ENCODE measurements at regions not wholly inside any gene's neighbourhood (a gene's known extent, or its start where the extent isn't known, plus 50 kb on each side); places are given as distances from the start of the nearest gene placed in this dataset.

GRCh38 chr9:16120231-16120641, 567.4 kb downstream of the CCDC171 start:
- peak overlapping the region in 1 of 2 experiments; percentile 18; a peak in 1 of 6 replicates for H3K27ac ChIP-seq
- ChIA-PET CTCF (no interaction called here), POLR2A (no interaction called here)
- H3K9me3 ChIP-seq: no peaks in the 10 kb centered on the region
- no peak overlapping the region for H3K4me3 ChIP-seq
- no peak for DNase-seq (ENCODE audit: low read depth in 1 of 2, low spot score in 1 of 2)
- peaks cover 8% of the 10 kb centered on the region for H3K4me1 ChIP-seq
- no peak for FAIRE-seq
- TF ChIP-seq TP53 (CRISPR knock-in tag; IDR thresholded peaks at IDR 0.05): no peak
- no peak for TF ChIP-seq KDM1A (IDR thresholded peaks at IDR 0.05; ENCODE audit: low read depth)
- TF ChIP-seq ESRRA (IDR thresholded peaks at IDR 0.05; ENCODE audit: borderline replicate concordance, low read length): no peak
- no peak for TF ChIP-seq MYC (IDR thresholded peaks at IDR 0.05; ENCODE audit: borderline replicate concordance, low read length)
- no peak for TF ChIP-seq HEYL (CRISPR knock-in tag; IDR thresholded peaks at IDR 0.05)
- no peak for TF ChIP-seq EHMT2 (IDR thresholded peaks at IDR 0.05; ENCODE audit: low read depth)
- no peak for TF ChIP-seq GATA3 (IDR thresholded peaks at IDR 0.05; ENCODE audit: borderline replicate concordance)
- TF ChIP-seq CTCF (IDR thresholded peaks at IDR 0.05): no peak
- no peak for TF ChIP-seq MAFK (IDR thresholded peaks at IDR 0.05; ENCODE audit: partially characterized antibody)
- H3K4me2 ChIP-seq: 0 out of 3 replicates have a peak overlapping the region, but pooled peaks have one; percentile 11
- 69% methylated on average over 4 of the region's 4 CpGs for WGBS (ENCODE audit: missing lambda C conversion rate)
- no peak for ATAC-seq

- DNase-seq (ENCODE audit: low read depth in 1 of 2, low spot score in 1 of 2) (no peak), ATAC-seq (no peak), FAIRE-seq (no peak)
- Histone ChIP-seq H3K9me3 (no peaks in the 10 kb centered on the region), H3K4me3 (no peak overlapping the region), H3K4me1 (peaks cover 8% of the 10 kb centered on the region), H3K4me2 (no peak overlapping the region), H3K27ac (no peak overlapping the region)
- POLR2A ChIA-PET: no interaction called here
- no peak for TF ChIP-seq NFE2L2 (conservative IDR thresholded peaks at IDR 0.05; ENCODE audit: low read length)
- no peak for TF ChIP-seq TP53 (CRISPR knock-in tag; IDR thresholded peaks at IDR 0.05)
- no peak for TF ChIP-seq USF2 (IDR thresholded peaks at IDR 0.05)
- TF ChIP-seq ATOH8 (CRISPR knock-in tag; IDR thresholded peaks at IDR 0.05; ENCODE audit: low read depth): no peak
- no peak for TF ChIP-seq ZNF302 (CRISPR knock-in tag; IDR thresholded peaks at IDR 0.05)
- TF ChIP-seq HDAC2 (IDR thresholded peaks at IDR 0.05): no peak
- no peak for TF ChIP-seq RFX5 (IDR thresholded peaks at IDR 0.05)
- no peak for TF ChIP-seq FOSB (CRISPR knock-in tag; IDR thresholded peaks at IDR 0.05)
- no peak for TF ChIP-seq FOSL2 (IDR thresholded peaks at IDR 0.05)
- no peak for TF ChIP-seq FOSL2 (CRISPR knock-in tag; IDR thresholded peaks at IDR 0.05)
- no peak for TF ChIP-seq RARB (CRISPR knock-in tag; IDR thresholded peaks at IDR 0.05)
- no peak for TF ChIP-seq CBX8 (IDR thresholded peaks at IDR 0.05)
- TF ChIP-seq ELK1 (IDR thresholded peaks at IDR 0.05; ENCODE audit: low read depth, low read length): no peak
- 82% methylated on average over 7 of the region's 7 CpGs for WGBS (ENCODE audit: missing lambda C conversion rate)
- CTCF ChIA-PET: no interaction called here
Observed at GRCh38 chr9:16120727-16121126, 567.9 kb downstream of the CCDC171 start.

GRCh38 chr9:16121168-16121567, 568.3 kb downstream of the CCDC171 start:
- CTCF ChIA-PET: interaction anchor here (1.0 kb wide), 1 partner anchor 18 kb away, joined by 3 read pairs; no protein-coding TSS in a partner anchor
- POLR2A ChIA-PET: no interaction called here
- no peak for ATAC-seq
- WGBS (ENCODE audit: missing lambda C conversion rate): 84% methylated on average over 9 of the region's 9 CpGs
- H3K4me1 ChIP-seq: peaks cover 8% of the 10 kb centered on the region
- H3K4me3 ChIP-seq: no peak overlapping the region
- H3K27ac ChIP-seq: no peak overlapping the region
- no peak overlapping the region for H3K4me2 ChIP-seq
- no peak for FAIRE-seq
- H3K9me3 ChIP-seq: no peaks in the 10 kb centered on the region
- no peak for DNase-seq (ENCODE audit: low read depth in 1 of 2, low spot score in 1 of 2)
- TF ChIP-seq HOXB5 (CRISPR knock-in tag; IDR thresholded peaks at IDR 0.05): no peak
- TF ChIP-seq EHMT2 (IDR thresholded peaks at IDR 0.05; ENCODE audit: low read depth): no peak
- TF ChIP-seq POLR2AphosphoS2 (conservative IDR thresholded peaks at IDR 0.05; ENCODE audit: low read length): no peak
- TF ChIP-seq USF2 (IDR thresholded peaks at IDR 0.05): no peak
- no peak for TF ChIP-seq NPAS2 (CRISPR knock-in tag; IDR thresholded peaks at IDR 0.05; ENCODE audit: borderline replicate concordance)
- no peak for TF ChIP-seq CBX8 (IDR thresholded peaks at IDR 0.05)
- no peak for TF ChIP-seq SREBF2 (IDR thresholded peaks at IDR 0.05)
- no peak for TF ChIP-seq JUNB (IDR thresholded peaks at IDR 0.05)
- TF ChIP-seq MYC (IDR thresholded peaks at IDR 0.05; ENCODE audit: borderline replicate concordance, low read length): no peak
- TF ChIP-seq HDAC2 (IDR thresholded peaks at IDR 0.05): no peak
- TF ChIP-seq FOXS1 (CRISPR knock-in tag; IDR thresholded peaks at IDR 0.05): no peak
- TF ChIP-seq ATOH8 (CRISPR knock-in tag; IDR thresholded peaks at IDR 0.05; ENCODE audit: low read depth): no peak
- no peak for TF ChIP-seq CEBPB (IDR thresholded peaks at IDR 0.05)
- no peak for TF ChIP-seq ESRRA (IDR thresholded peaks at IDR 0.05; ENCODE audit: borderline replicate concordance, low read length)
- TF ChIP-seq SMC3 (IDR thresholded peaks at IDR 0.05): no peak
- no peak for TF ChIP-seq CHD4 (IDR thresholded peaks at IDR 0.05; ENCODE audit: borderline replicate concordance)
